OCI-LY3 (cell line): ENCODE measurements at regions not wholly inside any gene's neighbourhood (a gene's known extent, or its start where the extent isn't known, plus 50 kb on each side); places are given as distances from the start of the nearest gene placed in this dataset.

Source experiments
- CTCF ChIP-seq: fragments of 200-600, 300-600 bp; sonication (generic); IDR thresholded peaks from 2 replicates; pipeline ENCODE4 v1.5.1; 2014; ENCODE audit warnings: antibody characterized with exemption, low read length, low read depth
- EZH2phosphoT487 ChIP-seq: fragments of 200-600 bp; shearing (Covaris generic); IDR thresholded peaks from 2 replicates; pipeline ENCODE4 v1.6.1; 2018; ENCODE audit warnings: antibody characterized with exemption, mixed run types, low read depth

GRCh38 chr22:23387827-23388516 lies 192.1 kb downstream of the IGLL1 start:
- TF ChIP-seq CTCF (no peak), EZH2phosphoT487 (no peak)
